CD4-positive, alpha-beta T cell (primary cell): ENCODE measurements at regions not wholly inside any gene's neighbourhood (a gene's known extent, or its start where the extent isn't known, plus 50 kb on each side); places are given as distances from the start of the nearest gene placed in this dataset.

Experiments used
- ATAC-seq: fragments of 200-7000 bp; cut with Tn5 transposase; one replicate; pipeline ENCODE4 v1.10.0; 2022; ENCODE audit warnings: mild to moderate bottlenecking; ENCODE audit not compliant: poor library complexity
- CTCF ChIA-PET: fragments of 350-600 bp; sonication (Branson Sonifier 250); formaldehyde crosslinking; loops from one replicate; lab custom pipeline; 2021; ENCODE audit warnings: antibody characterized with exemption, inconsistent platforms; lab: Charles Lee
- POLR2A ChIA-PET: fragments of 350-600 bp; sonication (Branson Sonifier 250); formaldehyde crosslinking; loops from one replicate; lab custom pipeline; 2021; ENCODE audit warnings: antibody characterized with exemption, inconsistent platforms; lab: Charles Lee
- DNase-seq, 14 experiments: peaks; one replicate each; pipeline ENCODE4 v3.0.0-alpha.2; 2013 to 2020; ENCODE audit warnings: mixed read lengths in 2 of 14
- H3K27ac ChIP-seq, 2 donors: one replicate each; pipeline versions ENCODE4 v1.5.1 to v1.7.0; 2013; ENCODE audit warnings: low read length in 2 of 2, low read depth in 1 of 2, mild to moderate bottlenecking in 1 of 2
- H3K27me3 ChIP-seq, 2 experiments: 1 replicate in 1 of 2; 2 replicates in 1 of 2; pipeline versions ENCODE4 v1.6.1 to v1.7.0; 2013; ENCODE audit warnings: low read length in 2 of 2, control low read depth in 1 of 2, mild to moderate bottlenecking in 1 of 2, moderate library complexity in 1 of 2; ENCODE audit not compliant: insufficient read depth in 2 of 2, control insufficient read depth in 1 of 2
- H3K36me3 ChIP-seq: one replicate; pipeline ENCODE4 v1.6.1; 2013; ENCODE audit warnings: low read length, control low read depth; ENCODE audit not compliant: insufficient read depth
- H3K4me1 ChIP-seq: one replicate; pipeline ENCODE4 v1.6.1; 2013; ENCODE audit warnings: low read length, control low read depth; ENCODE audit not compliant: insufficient read depth
- H3K4me3 ChIP-seq: one replicate; pipeline ENCODE4 v1.5.1; 2013; ENCODE audit warnings: mild to moderate bottlenecking, low read length, moderate library complexity
- H3K9me3 ChIP-seq, 2 experiments: 1 replicate in 1 of 2; 2 replicates in 1 of 2; pipeline versions ENCODE4 v1.6.1 to v1.7.0; 2013; ENCODE audit warnings: low read length in 2 of 2, mild to moderate bottlenecking in 2 of 2, control low read depth in 1 of 2, moderate library complexity in 1 of 2; ENCODE audit not compliant: control insufficient read depth in 1 of 2, insufficient read depth in 1 of 2
- H3K27ac Mint-ChIP-seq: one replicate; pipeline ENCODE4 v1.8.0; 2020; ENCODE audit warnings: mixed read lengths
- H3K27me3 Mint-ChIP-seq: one replicate; pipeline ENCODE4 v1.8.0; 2021; ENCODE audit warnings: mixed read lengths
- H3K36me3 Mint-ChIP-seq: one replicate; pipeline ENCODE4 v1.8.0; 2021; ENCODE audit warnings: low read depth, mixed read lengths
- H3K4me1 Mint-ChIP-seq: one replicate; pipeline ENCODE4 v1.8.0; 2021; ENCODE audit warnings: low read depth, mixed read lengths
- H3K4me3 Mint-ChIP-seq: one replicate; pipeline ENCODE4 v1.8.0; 2020; ENCODE audit warnings: mild to moderate bottlenecking, mixed read lengths
- H3K9me3 Mint-ChIP-seq: one replicate; pipeline ENCODE4 v1.8.0; 2020; ENCODE audit warnings: mixed read lengths
- intact Hi-C, 2 experiments: fragments of 100-400 bp; cut with DNase I in 1 of 2; cut with micrococcal nuclease in 1 of 2; formaldehyde crosslinking; loops; one replicate each; pipeline versions ENCODE4 v1.15.1 to v1.9.0; 2023 to 2025; cut with DNase I, micrococcal nuclease
- TF ChIP-seq, protein P1 (sequence below): fragments of 200-600 bp; IDR thresholded peaks from one replicate; pipeline ENCODE4 v1.8.0; 2022; ENCODE audit warnings: antibody characterized with exemption, mild to moderate bottlenecking

DNA sequence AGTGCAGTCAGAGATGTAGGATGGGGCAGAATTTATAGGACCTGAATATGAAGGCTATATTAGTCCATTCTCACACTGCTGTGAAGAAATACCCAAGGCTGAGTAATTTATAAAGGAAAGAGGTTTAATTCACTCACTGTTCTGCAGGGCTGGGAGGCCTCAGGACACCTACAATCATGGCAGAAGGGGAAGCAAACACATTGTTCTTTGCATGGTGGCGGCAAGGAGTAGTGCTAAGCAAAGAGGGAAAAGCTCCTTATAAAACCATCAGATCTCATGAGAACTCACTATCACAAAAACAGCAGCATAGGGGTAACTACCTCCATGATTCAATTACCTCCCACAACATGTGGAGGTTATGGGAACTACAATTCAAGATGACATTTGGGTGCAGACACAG, 76.8 kb upstream of the MSTN start:
- Mint-ChIP-seq H3K36me3 (peaks cover 15% of the 10 kb centered on the region), H3K27me3 (no peaks in the 10 kb centered on the region), H3K9me3 (peaks cover 17% of the 10 kb centered on the region), H3K4me1 (no peaks in the 10 kb centered on the region), H3K4me3 (no peak overlapping the region), H3K27ac (no peak overlapping the region)
- ChIA-PET CTCF (no interaction called here), POLR2A (no interaction called here)
- H3K9me3 ChIP-seq: peaks cover 5 to 7% of the 10 kb centered on the region in 2 experiments
- H3K27ac ChIP-seq: no peak overlapping the region
- H3K27me3 ChIP-seq: no peaks in the 10 kb centered on the region
- H3K36me3 ChIP-seq: no peaks in the 10 kb centered on the region
- TF ChIP-seq, protein P1, sequence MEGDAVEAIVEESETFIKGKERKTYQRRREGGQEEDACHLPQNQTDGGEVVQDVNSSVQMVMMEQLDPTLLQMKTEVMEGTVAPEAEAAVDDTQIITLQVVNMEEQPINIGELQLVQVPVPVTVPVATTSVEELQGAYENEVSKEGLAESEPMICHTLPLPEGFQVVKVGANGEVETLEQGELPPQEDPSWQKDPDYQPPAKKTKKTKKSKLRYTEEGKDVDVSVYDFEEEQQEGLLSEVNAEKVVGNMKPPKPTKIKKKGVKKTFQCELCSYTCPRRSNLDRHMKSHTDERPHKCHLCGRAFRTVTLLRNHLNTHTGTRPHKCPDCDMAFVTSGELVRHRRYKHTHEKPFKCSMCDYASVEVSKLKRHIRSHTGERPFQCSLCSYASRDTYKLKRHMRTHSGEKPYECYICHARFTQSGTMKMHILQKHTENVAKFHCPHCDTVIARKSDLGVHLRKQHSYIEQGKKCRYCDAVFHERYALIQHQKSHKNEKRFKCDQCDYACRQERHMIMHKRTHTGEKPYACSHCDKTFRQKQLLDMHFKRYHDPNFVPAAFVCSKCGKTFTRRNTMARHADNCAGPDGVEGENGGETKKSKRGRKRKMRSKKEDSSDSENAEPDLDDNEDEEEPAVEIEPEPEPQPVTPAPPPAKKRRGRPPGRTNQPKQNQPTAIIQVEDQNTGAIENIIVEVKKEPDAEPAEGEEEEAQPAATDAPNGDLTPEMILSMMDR: no peak
- no peak for ATAC-seq
- DNase-seq: no peak
- no peak overlapping the region for H3K4me3 ChIP-seq
- H3K4me1 ChIP-seq: no peaks in the 10 kb centered on the region
- intact Hi-C loops: no loop called here

DNA sequence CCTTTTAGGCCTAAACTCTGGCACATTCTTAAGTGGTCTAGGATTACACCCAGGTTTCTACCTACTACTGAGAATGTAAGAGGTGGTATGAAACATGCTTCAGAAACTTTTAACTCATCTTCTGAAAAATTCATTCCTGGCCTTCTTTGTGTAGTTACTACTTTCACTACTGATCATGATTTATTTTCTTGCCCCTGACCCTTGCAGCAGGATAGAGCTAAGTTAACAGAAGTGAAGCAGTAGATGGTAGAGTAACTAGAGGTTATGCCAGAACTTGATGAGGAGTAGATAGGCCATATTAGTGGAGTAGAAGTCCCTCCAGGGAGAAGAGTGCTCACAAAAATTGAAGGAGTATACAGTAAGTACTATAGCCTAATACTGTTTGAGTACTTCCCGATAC, 75.5 kb upstream of the MSTN start:
- H3K36me3 ChIP-seq: no peaks in the 10 kb centered on the region
- no peak for DNase-seq
- no peaks in the 10 kb centered on the region for H3K27me3 ChIP-seq
- no peaks in the 10 kb centered on the region for H3K4me1 ChIP-seq
- H3K4me3 ChIP-seq: no peak overlapping the region
- H3K27ac Mint-ChIP-seq: no peak overlapping the region
- peaks cover 5 to 7% of the 10 kb centered on the region in 2 experiments for H3K9me3 ChIP-seq
- CTCF ChIA-PET: interaction anchor here (0.8 kb wide), 1 partner anchor 24 kb away, joined by 3 read pairs; no protein-coding TSS in a partner anchor
- no peaks in the 10 kb centered on the region for H3K4me1 Mint-ChIP-seq
- peaks cover 15% of the 10 kb centered on the region for H3K36me3 Mint-ChIP-seq
- H3K27ac ChIP-seq: no peak overlapping the region
- H3K4me3 Mint-ChIP-seq: no peak overlapping the region
- POLR2A ChIA-PET: no interaction called here
- H3K9me3 Mint-ChIP-seq: peaks cover 17% of the 10 kb centered on the region
- TF ChIP-seq, protein P1: no peak
- intact Hi-C loops: no loop called here
- ATAC-seq: no peak
- H3K27me3 Mint-ChIP-seq: no peaks in the 10 kb centered on the region

DNA sequence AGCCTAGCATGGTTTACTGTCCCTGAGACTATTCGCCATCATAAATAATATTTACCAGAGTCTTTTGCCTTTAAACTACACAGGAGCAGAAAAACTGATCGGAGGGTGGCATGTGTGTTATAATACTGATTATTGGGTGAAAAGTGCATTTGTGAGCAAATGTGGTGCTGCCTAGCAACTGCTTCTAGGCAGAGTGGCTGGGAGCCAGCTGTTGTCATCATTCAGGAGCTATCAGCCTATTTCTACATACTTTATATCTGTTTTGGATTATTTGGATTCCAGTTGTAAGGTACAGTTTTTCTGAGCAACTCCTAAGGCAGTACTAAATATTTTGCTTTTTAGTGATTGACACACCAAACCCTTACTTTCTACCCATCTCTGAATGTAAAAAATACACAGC, 75.0 kb upstream of the MSTN start:
- Mint-ChIP-seq H3K4me1 (no peaks in the 10 kb centered on the region), H3K27ac (no peak overlapping the region), H3K36me3 (peaks cover 15% of the 10 kb centered on the region), H3K4me3 (no peak overlapping the region), H3K27me3 (no peaks in the 10 kb centered on the region), H3K9me3 (peaks cover 17% of the 10 kb centered on the region)
- Histone ChIP-seq H3K27me3 (no peaks in the 10 kb centered on the region), H3K4me3 (no peak overlapping the region), H3K36me3 (no peaks in the 10 kb centered on the region), H3K4me1 (no peaks in the 10 kb centered on the region), H3K27ac (no peak overlapping the region), H3K9me3 (peaks cover 5 to 7% of the 10 kb centered on the region in 2 experiments)
- DNase-seq (no peak), ATAC-seq (no peak)
- intact Hi-C loops: no loop called here
- ChIA-PET CTCF (no interaction called here), POLR2A (no interaction called here)
- TF ChIP-seq, protein P1: no peak
